CD8-positive, alpha-beta memory T cell (primary cell): ENCODE measurements at regions not wholly inside any gene's neighbourhood (a gene's known extent, or its start where the extent isn't known, plus 50 kb on each side); places are given as distances from the start of the nearest gene placed in this dataset.
"Not testable (repeated sequence)": the region's sequence is repeated elsewhere in the genome, so short reads cannot be mapped to it uniquely, and the experiment has no call there.

ENCODE experiments used
- CTCF ChIA-PET: fragments of 350-600 bp; sonication (Branson Sonifier 250); formaldehyde crosslinking; loops from one replicate; lab custom pipeline; 2021; ENCODE audit warnings: antibody characterized with exemption; lab: Charles Lee
- POLR2A ChIA-PET: fragments of 350-600 bp; sonication (Branson Sonifier 250); formaldehyde crosslinking; loops from one replicate; lab custom pipeline; 2021; ENCODE audit warnings: antibody characterized with exemption; lab: Charles Lee
- DNase-seq, 5 donors: peaks; one replicate each; pipeline versions ENCODE4 v3.0.0 to v3.0.0-alpha.2; 2020 to 2022; ENCODE audit warnings: mixed read lengths in 1 of 5
- H3K27ac ChIP-seq: one replicate; pipeline ENCODE4 v1.7.0; 2013; ENCODE audit warnings: low read depth, mild to moderate bottlenecking, low read length, moderate library complexity
- H3K27me3 ChIP-seq: 2 replicates; pipeline ENCODE4 v1.7.0; 2013; ENCODE audit warnings: low read length, mild to moderate bottlenecking; ENCODE audit not compliant: insufficient read depth, poor library complexity, severe bottlenecking
- H3K36me3 ChIP-seq: 2 replicates; pipeline ENCODE4 v1.7.0; 2013; ENCODE audit warnings: mild to moderate bottlenecking, low read length, moderate library complexity; ENCODE audit not compliant: insufficient read depth
- H3K4me1 ChIP-seq: 2 replicates; pipeline ENCODE4 v1.7.0; 2013; ENCODE audit warnings: mild to moderate bottlenecking, low read length, moderate library complexity; ENCODE audit not compliant: insufficient read depth
- H3K4me3 ChIP-seq: 2 replicates; pipeline ENCODE4 v1.7.0; 2013; ENCODE audit warnings: mild to moderate bottlenecking, low read length
- H3K9me3 ChIP-seq: 2 replicates; pipeline ENCODE4 v1.7.0; 2013; ENCODE audit warnings: mild to moderate bottlenecking, low read length
- H3K27ac Mint-ChIP-seq, 8 donors: one replicate each; pipeline ENCODE4 v1.8.0; 2020 to 2021; ENCODE audit warnings: mixed read lengths in 8 of 8, mild to moderate bottlenecking in 6 of 8, inconsistent platforms in 3 of 8, moderate library complexity in 3 of 8
- H3K27me3 Mint-ChIP-seq, 2 donors: one replicate each; pipeline ENCODE4 v1.8.0; 2020 to 2021; ENCODE audit warnings: mixed read lengths in 2 of 2, mild to moderate bottlenecking in 1 of 2, moderate library complexity in 1 of 2
- H3K36me3 Mint-ChIP-seq, 3 donors: one replicate each; pipeline ENCODE4 v1.8.0; 2020 to 2021; ENCODE audit warnings: mixed read lengths in 3 of 3, inconsistent platforms in 1 of 3, mild to moderate bottlenecking in 1 of 3
- H3K4me1 Mint-ChIP-seq, 3 donors: one replicate each; pipeline ENCODE4 v1.8.0; 2020 to 2021; ENCODE audit warnings: mixed read lengths in 3 of 3, inconsistent platforms in 1 of 3, mild to moderate bottlenecking in 1 of 3
- H3K4me3 Mint-ChIP-seq, 7 donors: one replicate each; pipeline ENCODE4 v1.8.0; 2020 to 2021; ENCODE audit warnings: mixed read lengths in 7 of 7, mild to moderate bottlenecking in 6 of 7, moderate library complexity in 4 of 7, inconsistent platforms in 2 of 7
- H3K9me3 Mint-ChIP-seq, 5 donors: one replicate each; pipeline ENCODE4 v1.8.0; 2020 to 2022; ENCODE audit warnings: mixed read lengths in 5 of 5, mild to moderate bottlenecking in 3 of 5, moderate library complexity in 2 of 5, inconsistent platforms in 1 of 5

DNA sequence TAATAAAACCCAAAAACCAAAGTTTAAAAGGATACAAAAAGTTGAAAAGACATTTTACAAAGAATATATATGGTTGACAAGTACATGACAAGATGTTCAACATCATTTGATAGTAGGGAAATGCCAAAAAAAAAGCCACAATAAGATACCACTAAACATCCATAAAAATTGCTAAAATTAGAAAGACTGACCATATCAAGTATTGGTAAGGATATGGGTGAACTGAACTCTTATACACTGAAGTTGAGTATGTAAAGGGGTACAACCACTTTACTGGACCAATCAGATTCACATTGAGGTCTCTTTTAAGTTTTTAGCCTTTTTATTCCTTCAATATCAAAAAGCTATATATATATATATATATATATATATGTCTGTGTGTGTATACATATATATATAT lies 190.5 kb upstream of the P2RY1 start:
- Histone ChIP-seq H3K4me1 (no peaks in the 10 kb centered on the region), H3K36me3 (no peaks in the 10 kb centered on the region), H3K27me3 (no peaks in the 10 kb centered on the region), H3K27ac (no peak overlapping the region), H3K4me3 (no peak overlapping the region), H3K9me3 (no peaks in the 10 kb centered on the region)
- ChIA-PET POLR2A (no interaction called here), CTCF (no interaction called here)
- H3K4me3 Mint-ChIP-seq: no peak overlapping the region
- H3K4me1 Mint-ChIP-seq: no peaks in the 10 kb centered on the region
- peaks cover 4 to 13% (median 8%) of the 10 kb centered on the region in 5 donors for H3K9me3 Mint-ChIP-seq
- DNase-seq: no peak
- H3K27ac Mint-ChIP-seq: no peak overlapping the region
- no peaks in the 10 kb centered on the region for H3K36me3 Mint-ChIP-seq
- H3K27me3 Mint-ChIP-seq: peaks cover 11 to 15% of the 10 kb centered on the region in 2 donors

DNA sequence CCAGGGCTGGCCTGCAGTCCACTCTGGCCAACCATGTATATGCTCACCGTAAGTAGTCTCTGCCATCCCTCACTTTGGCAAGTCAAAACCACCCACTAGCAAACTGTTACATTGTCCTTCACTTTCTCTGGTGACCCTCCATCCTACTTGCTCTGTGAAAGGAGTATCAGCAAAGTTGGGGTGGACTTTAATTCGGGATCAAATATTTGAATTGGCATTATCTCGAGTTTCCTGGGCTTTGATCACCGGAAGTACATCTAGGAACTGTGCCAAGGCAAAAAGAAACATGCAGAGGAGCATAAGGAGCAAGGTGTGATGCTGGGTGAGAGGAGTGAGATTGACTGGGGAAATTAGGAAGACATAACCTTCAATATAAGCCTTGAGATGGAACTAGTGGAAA lies 188.9 kb upstream of the P2RY1 start:
- Mint-ChIP-seq H3K27me3 (peaks cover 10 to 11% of the 10 kb centered on the region in 2 donors), H3K4me3 (no peak overlapping the region), H3K4me1 (no peaks in the 10 kb centered on the region), H3K27ac (peak overlapping the region in 1 of 8 donors; percentile 35), H3K9me3 (peaks cover 4 to 13% (median 8%) of the 10 kb centered on the region in 5 donors), H3K36me3 (no peaks in the 10 kb centered on the region)
- no peak overlapping the region for H3K27ac ChIP-seq
- ChIA-PET CTCF (no interaction called here), POLR2A (no interaction called here)
- DNase-seq: no peak
- no peaks in the 10 kb centered on the region for H3K4me1 ChIP-seq
- no peaks in the 10 kb centered on the region for H3K9me3 ChIP-seq
- no peak overlapping the region for H3K4me3 ChIP-seq
- H3K27me3 ChIP-seq: no peaks in the 10 kb centered on the region
- H3K36me3 ChIP-seq: no peaks in the 10 kb centered on the region

DNA sequence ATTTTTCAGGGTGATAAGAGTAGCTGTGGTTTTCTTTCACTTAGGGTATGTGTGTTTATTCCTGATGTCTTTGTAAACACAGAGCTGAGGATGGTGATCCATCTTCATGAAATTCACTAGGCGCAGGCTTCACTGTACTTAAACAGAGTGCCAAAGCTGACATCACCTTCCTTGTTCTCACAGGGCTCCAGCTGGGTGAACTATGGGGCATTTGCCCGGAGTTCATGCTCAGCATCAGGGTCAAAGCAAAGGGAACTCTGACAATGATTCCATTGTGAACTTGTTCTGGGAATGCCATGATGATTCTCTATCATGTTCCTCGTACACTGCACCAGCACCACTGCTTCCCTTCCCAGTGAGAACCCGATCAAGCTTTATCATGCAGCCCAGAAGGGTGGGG lies 184.8 kb upstream of the P2RY1 start:
- no peaks in the 10 kb centered on the region for H3K27me3 ChIP-seq
- no peaks in the 10 kb centered on the region for H3K36me3 ChIP-seq
- no peaks in the 10 kb centered on the region for H3K9me3 ChIP-seq
- H3K36me3 Mint-ChIP-seq: no peaks in the 10 kb centered on the region
- H3K4me3 ChIP-seq: no peak overlapping the region
- H3K4me1 Mint-ChIP-seq: no peaks in the 10 kb centered on the region
- no peak for DNase-seq
- H3K4me1 ChIP-seq: no peaks in the 10 kb centered on the region
- H3K27ac Mint-ChIP-seq: no peak overlapping the region
- peaks cover 0 to 6% (median 3%) of the 10 kb centered on the region in 5 donors for H3K9me3 Mint-ChIP-seq
- ChIA-PET POLR2A (no interaction called here), CTCF (no interaction called here)
- no peak overlapping the region for H3K27ac ChIP-seq
- H3K27me3 Mint-ChIP-seq: peaks cover 13 to 17% of the 10 kb centered on the region in 2 donors
- H3K4me3 Mint-ChIP-seq: no peak overlapping the region

DNA sequence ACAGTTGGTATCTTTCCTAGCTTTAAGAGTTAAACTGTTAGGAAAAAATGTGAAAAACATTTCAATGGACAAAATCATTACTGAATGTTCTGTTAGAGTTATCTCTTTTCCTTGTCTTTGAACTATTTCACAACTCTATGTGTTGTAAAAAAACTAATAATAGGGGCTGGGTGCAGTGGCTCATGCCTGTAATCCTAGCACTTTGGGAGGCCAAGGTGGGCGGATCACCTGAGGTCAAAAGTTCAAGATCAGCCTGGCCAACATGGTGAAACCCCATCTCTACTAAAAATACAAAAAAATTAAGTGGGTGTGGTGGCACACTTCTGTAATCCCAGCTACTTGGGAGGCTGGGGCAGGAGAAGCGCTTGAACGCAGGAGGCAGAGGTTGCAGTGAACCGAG lies 184.0 kb upstream of the P2RY1 start:
- H3K27me3 Mint-ChIP-seq: peaks cover 13 to 16% of the 10 kb centered on the region in 2 donors
- H3K9me3 Mint-ChIP-seq, H3K4me3 ChIP-seq, H3K27ac Mint-ChIP-seq, H3K36me3 Mint-ChIP-seq, H3K4me1 Mint-ChIP-seq, H3K36me3 ChIP-seq, H3K4me3 Mint-ChIP-seq, CTCF ChIA-PET, H3K27ac ChIP-seq, POLR2A ChIA-PET, H3K27me3 ChIP-seq, DNase-seq, H3K4me1 ChIP-seq, H3K9me3 ChIP-seq: not testable (repeated sequence)

DNA sequence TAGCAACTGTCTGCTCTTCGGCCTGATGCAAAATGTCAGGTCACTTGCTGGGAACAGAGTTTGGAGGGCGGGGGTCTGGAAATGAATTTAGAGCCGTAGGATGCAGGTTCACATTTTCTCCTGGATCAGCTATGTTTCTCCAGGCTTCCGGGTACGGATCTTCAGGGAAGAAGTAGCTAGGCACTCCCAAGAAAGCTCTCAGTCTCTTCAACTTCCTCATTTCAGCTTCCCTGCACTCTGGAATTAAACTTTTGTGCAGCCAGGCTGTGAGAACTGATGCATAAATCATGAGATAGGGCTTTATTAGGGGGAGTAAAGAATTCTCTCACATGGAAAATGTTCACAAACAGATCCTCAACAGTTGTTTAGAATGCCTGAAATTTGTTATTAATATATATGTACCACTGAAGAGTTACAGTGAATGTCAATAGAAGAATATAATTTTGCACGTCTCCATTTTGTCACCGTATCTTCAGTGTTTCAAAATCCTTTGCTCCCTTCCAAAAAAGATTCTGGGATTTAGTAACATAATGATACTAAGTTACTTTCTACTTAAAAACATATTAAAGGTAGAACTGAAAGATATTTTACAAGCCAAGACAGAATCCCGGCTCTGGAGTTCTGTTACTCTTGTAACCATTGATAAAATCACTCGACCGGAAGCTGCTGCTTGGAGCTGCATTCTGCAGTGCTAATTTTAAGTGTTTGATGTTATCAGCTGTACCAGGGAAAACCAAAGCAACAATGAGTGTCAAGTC lies 178.5 kb upstream of the P2RY1 start:
- peaks cover 0 to 4% (median 0%) of the 10 kb centered on the region in 3 donors for H3K4me1 Mint-ChIP-seq
- Histone ChIP-seq H3K4me3 (no peak overlapping the region), H3K4me1 (no peaks in the 10 kb centered on the region), H3K9me3 (peaks cover 2% of the 10 kb centered on the region), H3K27me3 (no peaks in the 10 kb centered on the region), H3K27ac (peak overlapping the region; percentile 12), H3K36me3 (no peaks in the 10 kb centered on the region)
- CTCF ChIA-PET: no interaction called here
- no peak overlapping the region for H3K27ac Mint-ChIP-seq
- H3K36me3 Mint-ChIP-seq: no peaks in the 10 kb centered on the region
- no peak overlapping the region for H3K4me3 Mint-ChIP-seq
- H3K9me3 Mint-ChIP-seq: peaks cover 0 to 6% (median 3%) of the 10 kb centered on the region in 5 donors
- peaks cover 7 to 13% of the 10 kb centered on the region in 2 donors for H3K27me3 Mint-ChIP-seq
- no peak for DNase-seq
- POLR2A ChIA-PET: no interaction called here

DNA sequence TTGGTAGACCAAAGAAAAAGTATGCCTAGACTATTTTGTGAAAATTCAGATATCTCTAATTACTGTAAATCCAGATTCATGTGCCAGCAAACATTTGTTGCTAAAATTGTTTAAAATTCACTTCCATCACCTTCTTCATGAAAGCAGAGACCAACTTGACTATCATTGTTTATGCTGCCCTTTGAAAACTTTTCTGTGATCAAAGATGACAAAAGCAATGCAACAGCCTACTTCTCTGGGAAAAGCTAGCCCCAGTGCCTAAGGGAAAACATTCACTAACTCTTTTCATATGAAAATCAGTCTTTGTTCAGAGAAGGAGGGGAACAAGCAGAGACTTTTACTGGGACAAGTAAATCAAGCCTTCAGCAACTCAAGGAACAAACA lies 178.0 kb upstream of the P2RY1 start:
- peaks cover 7 to 14% of the 10 kb centered on the region in 2 donors for H3K27me3 Mint-ChIP-seq
- H3K36me3 ChIP-seq: no peaks in the 10 kb centered on the region
- H3K36me3 Mint-ChIP-seq: no peaks in the 10 kb centered on the region
- no peak for DNase-seq
- no peak overlapping the region for H3K4me3 ChIP-seq
- POLR2A ChIA-PET: no interaction called here
- CTCF ChIA-PET: no interaction called here
- H3K27ac Mint-ChIP-seq: no peak overlapping the region
- no peak overlapping the region for H3K27ac ChIP-seq
- H3K27me3 ChIP-seq: no peaks in the 10 kb centered on the region
- no peak overlapping the region for H3K4me3 Mint-ChIP-seq
- H3K4me1 ChIP-seq: no peaks in the 10 kb centered on the region
- H3K4me1 Mint-ChIP-seq: peaks cover 0 to 4% (median 0%) of the 10 kb centered on the region in 3 donors
- H3K9me3 ChIP-seq: peaks cover 2% of the 10 kb centered on the region
- H3K9me3 Mint-ChIP-seq: peaks cover 0 to 8% (median 4%) of the 10 kb centered on the region in 5 donors

DNA sequence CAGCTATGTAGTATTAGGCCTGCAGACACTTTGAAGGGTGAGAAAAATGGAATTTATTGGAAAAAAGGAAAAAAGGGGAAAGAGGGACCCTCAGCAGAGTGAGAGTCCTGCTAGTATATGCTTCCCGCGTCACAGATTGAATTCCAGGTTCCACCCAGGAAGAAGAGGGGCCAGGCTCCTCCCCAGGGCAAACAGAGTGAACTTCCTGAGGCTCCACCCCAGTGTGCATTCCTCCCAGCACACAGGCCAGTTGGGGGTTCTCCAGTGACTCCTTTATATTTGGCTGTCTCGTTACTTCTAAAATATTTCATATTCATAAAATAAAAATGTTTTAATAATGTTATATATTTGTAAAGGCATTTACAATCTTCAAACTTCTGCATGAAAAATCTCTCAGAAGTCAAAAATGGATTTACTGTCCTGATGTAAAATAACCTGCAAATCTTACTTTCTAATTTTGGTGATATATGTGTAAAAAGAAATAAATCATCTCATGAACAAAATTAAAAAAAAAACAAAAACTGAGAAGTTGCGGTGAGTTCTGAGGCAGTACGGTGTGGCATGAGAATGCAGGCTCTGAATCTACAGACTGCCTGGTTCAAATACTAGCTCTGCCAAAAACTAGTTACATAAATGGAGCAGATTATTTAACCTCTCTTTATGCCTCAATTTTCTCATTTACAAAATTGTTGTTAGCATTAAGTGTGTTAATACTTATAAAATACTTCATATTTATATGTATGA lies 175.8 kb upstream of the P2RY1 start:
- no peaks in the 10 kb centered on the region for H3K27me3 ChIP-seq
- Mint-ChIP-seq H3K9me3 (peaks cover 0 to 9% (median 7%) of the 10 kb centered on the region in 5 donors), H3K4me3 (no peak overlapping the region), H3K27ac (no peak overlapping the region), H3K4me1 (peaks cover 0 to 4% (median 0%) of the 10 kb centered on the region in 3 donors), H3K36me3 (no peaks in the 10 kb centered on the region), H3K27me3 (peaks cover 3 to 11% of the 10 kb centered on the region in 2 donors)
- no peak overlapping the region for H3K27ac ChIP-seq
- ChIA-PET POLR2A (no interaction called here), CTCF (no interaction called here)
- H3K9me3 ChIP-seq: peaks cover 2% of the 10 kb centered on the region
- no peak for DNase-seq
- no peak overlapping the region for H3K4me3 ChIP-seq
- no peaks in the 10 kb centered on the region for H3K4me1 ChIP-seq
- H3K36me3 ChIP-seq: no peaks in the 10 kb centered on the region

DNA sequence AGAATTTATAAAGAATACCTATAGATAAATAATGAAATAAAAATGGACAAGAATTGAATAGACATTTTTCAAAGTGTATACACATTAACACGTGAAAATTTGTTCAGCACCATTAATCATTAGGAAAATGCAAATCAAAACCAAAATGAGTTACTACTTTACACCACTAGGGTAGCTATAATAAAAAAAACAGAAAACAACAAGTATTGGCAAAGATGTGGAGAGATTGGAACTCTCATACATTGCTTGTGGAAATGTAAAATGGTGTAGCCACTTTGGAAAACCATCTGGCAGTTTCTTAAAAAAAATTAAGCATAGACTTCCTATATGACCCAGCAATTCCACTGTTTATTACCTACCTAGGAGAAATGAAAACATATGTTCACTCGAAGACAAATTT lies 172.8 kb upstream of the P2RY1 start:
- Mint-ChIP-seq H3K4me3 (no peak overlapping the region), H3K27me3 (peaks cover 0 to 3% of the 10 kb centered on the region in 2 donors), H3K9me3 (peaks cover 0 to 9% (median 7%) of the 10 kb centered on the region in 5 donors), H3K36me3 (no peaks in the 10 kb centered on the region), H3K4me1 (no peaks in the 10 kb centered on the region), H3K27ac (no peak overlapping the region)
- Histone ChIP-seq H3K27ac (no peak overlapping the region), H3K4me3 (no peak overlapping the region), H3K27me3 (no peaks in the 10 kb centered on the region), H3K9me3 (peaks cover 2% of the 10 kb centered on the region), H3K36me3 (no peaks in the 10 kb centered on the region), H3K4me1 (no peaks in the 10 kb centered on the region)
- DNase-seq: no peak
- ChIA-PET POLR2A (no interaction called here), CTCF (no interaction called here)
